Kidney (tissue), 13 donors: ENCODE measurements at regions not wholly inside any gene's neighbourhood (a gene's known extent, or its start where the extent isn't known, plus 50 kb on each side); places are given as distances from the start of the nearest gene placed in this dataset.

Source experiments
- DNase-seq, 5 donors: peaks; one replicate each; pipeline ENCODE4 v3.0.0-alpha.2; 2013 to 2020
- FAIRE-seq: peaks from 2 replicates; lab custom pipeline; 2012; peaks lifted over from hg19 to GRCh38; lab: Jason Lieb, UNC
- H3K27ac ChIP-seq, 2 donors: one replicate each; pipeline ENCODE4 v1.7.0; 2013; ENCODE audit warnings: low read depth in 2 of 2, low read length in 2 of 2, inconsistent platforms in 1 of 2
- H3K27me3 ChIP-seq: one replicate; pipeline ENCODE4 v1.7.1; 2013; ENCODE audit warnings: low read length, inconsistent platforms; ENCODE audit not compliant: control insufficient read depth, insufficient read depth
- H3K36me3 ChIP-seq, 3 donors: one replicate each; pipeline versions ENCODE4 v1.7.0 to v1.7.1; 2013; ENCODE audit warnings: low read length in 3 of 3, control low read depth in 1 of 3, inconsistent platforms in 1 of 3; ENCODE audit not compliant: insufficient read depth in 3 of 3, control insufficient read depth in 2 of 3
- H3K4me1 ChIP-seq, 3 donors: one replicate each; pipeline versions ENCODE4 v1.7.0 to v1.7.1; 2013; ENCODE audit warnings: low read length in 3 of 3, inconsistent platforms in 1 of 3, low read depth in 1 of 3; ENCODE audit not compliant: control insufficient read depth in 2 of 3, insufficient read depth in 2 of 3
- H3K4me3 ChIP-seq, 3 donors: one replicate each; pipeline versions ENCODE4 v1.7.0 to v1.8.1; 2013; ENCODE audit warnings: low read length in 3 of 3, control low read depth in 1 of 3, inconsistent platforms in 1 of 3
- H3K9ac ChIP-seq, 3 donors: one replicate each; pipeline versions ENCODE4 v1.7.0 to v1.7.1; 2013; ENCODE audit warnings: low read length in 3 of 3, control low read depth in 1 of 3, inconsistent platforms in 1 of 3
- H3K9me3 ChIP-seq, 3 donors: one replicate each; pipeline versions ENCODE4 v1.7.0 to v1.7.1; 2013; ENCODE audit warnings: low read length in 3 of 3, control low read depth in 1 of 3, inconsistent platforms in 1 of 3; ENCODE audit not compliant: control insufficient read depth in 2 of 3, insufficient read depth in 1 of 3
- intact Hi-C: fragments of 100-400 bp; cut with DNase I; formaldehyde crosslinking; loops from one replicate; pipeline ENCODE4 v1.11.1; 2022
- TF ChIP-seq, protein P1 (sequence below): IDR thresholded peaks from 3 replicates; pipeline ENCODE4 v1.5.1; 2012; ENCODE audit warnings: mild to moderate bottlenecking, moderate library complexity, borderline replicate concordance; ENCODE audit not compliant: insufficient read depth; ENCODE audit errors: extremely low read depth
- donor health status: control.
- donor health status: control.
- donor health status: control.
- donor health status: control.
- donor health status: control.
- donor health status: DM: yes; HTN: yes; CAD: no.
- donor health status: Normal renal cell carcinoma (clear cell type).

DNA sequence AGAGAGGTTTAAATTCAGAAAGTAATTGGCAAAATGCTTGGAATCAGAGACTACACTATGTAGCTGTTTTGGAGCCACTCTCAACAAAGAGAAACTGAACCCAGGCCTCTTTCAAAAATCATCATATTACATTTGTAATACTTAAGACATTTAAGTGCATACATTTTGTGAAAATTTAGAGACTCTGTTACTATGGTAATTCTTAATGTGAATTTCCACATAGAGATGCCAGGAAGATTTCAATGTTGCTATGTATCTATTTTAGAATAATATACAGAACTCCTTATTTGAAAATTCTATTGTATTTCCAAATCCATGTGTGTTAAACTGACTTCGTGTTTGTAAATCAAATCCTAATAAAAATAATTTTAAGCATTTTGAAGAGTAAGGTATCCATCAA, 1260.9 kb upstream of the C9orf72 start:
- no peak for DNase-seq
- no peak overlapping the region for H3K9ac ChIP-seq
- H3K4me1 ChIP-seq = no peaks in the 10 kb centered on the region
- intact Hi-C loops = no loop called here
- H3K36me3 ChIP-seq = no peaks in the 10 kb centered on the region
- no peaks in the 10 kb centered on the region for H3K27me3 ChIP-seq
- no peaks in the 10 kb centered on the region for H3K9me3 ChIP-seq
- no peak overlapping the region for H3K27ac ChIP-seq
- no peak overlapping the region for H3K4me3 ChIP-seq
- no peak for FAIRE-seq
- TF ChIP-seq, protein P1, sequence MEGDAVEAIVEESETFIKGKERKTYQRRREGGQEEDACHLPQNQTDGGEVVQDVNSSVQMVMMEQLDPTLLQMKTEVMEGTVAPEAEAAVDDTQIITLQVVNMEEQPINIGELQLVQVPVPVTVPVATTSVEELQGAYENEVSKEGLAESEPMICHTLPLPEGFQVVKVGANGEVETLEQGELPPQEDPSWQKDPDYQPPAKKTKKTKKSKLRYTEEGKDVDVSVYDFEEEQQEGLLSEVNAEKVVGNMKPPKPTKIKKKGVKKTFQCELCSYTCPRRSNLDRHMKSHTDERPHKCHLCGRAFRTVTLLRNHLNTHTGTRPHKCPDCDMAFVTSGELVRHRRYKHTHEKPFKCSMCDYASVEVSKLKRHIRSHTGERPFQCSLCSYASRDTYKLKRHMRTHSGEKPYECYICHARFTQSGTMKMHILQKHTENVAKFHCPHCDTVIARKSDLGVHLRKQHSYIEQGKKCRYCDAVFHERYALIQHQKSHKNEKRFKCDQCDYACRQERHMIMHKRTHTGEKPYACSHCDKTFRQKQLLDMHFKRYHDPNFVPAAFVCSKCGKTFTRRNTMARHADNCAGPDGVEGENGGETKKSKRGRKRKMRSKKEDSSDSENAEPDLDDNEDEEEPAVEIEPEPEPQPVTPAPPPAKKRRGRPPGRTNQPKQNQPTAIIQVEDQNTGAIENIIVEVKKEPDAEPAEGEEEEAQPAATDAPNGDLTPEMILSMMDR = no peak

DNA sequence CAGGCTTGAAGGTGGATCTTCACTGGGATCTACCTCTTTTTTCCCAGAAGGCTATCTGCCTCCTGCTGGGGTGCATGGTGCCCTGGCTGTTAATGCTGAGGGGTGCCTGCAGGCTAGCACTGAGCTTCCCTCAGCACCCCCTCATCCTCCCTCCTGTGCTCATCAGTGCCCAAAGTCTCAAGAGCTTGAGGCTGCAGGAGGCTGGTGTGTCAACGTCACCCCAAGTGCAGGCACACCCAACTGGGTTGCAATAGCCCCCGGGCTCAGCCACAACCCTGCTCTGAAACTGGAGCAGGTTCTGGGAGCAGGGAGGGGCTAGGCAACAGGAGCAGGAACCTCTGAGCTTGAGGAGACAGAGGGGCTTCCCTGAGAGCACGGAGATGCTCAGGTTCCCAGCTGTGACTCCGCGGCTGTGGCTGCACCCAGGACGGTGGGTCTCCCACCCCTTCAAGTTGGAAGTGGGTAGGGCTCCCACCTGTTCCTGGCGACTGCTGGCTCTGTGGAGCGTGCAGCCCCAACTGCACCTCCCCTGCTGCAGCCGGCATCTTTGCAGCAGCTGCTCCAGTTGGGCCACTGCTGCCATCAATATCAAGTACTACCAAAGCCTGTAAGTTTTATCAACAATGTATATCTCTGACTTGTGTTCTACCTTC, 1266.6 kb upstream of the C9orf72 start:
- Histone ChIP-seq H3K27ac (no peak overlapping the region), H3K36me3 (no peaks in the 10 kb centered on the region), H3K4me3 (no peak overlapping the region), H3K9me3 (no peaks in the 10 kb centered on the region), H3K27me3 (no peaks in the 10 kb centered on the region), H3K4me1 (no peaks in the 10 kb centered on the region), H3K9ac (no peak overlapping the region)
- TF ChIP-seq, protein P1 = no peak
- FAIRE-seq (no peak), DNase-seq (peak in 1 of 5 donors; percentile 39)
- intact Hi-C loops = no loop called here

- H3K27ac ChIP-seq = no peak overlapping the region
- FAIRE-seq (no peak), DNase-seq (no peak)
- no peaks in the 10 kb centered on the region for H3K9me3 ChIP-seq
- no peaks in the 10 kb centered on the region for H3K4me1 ChIP-seq
- intact Hi-C loops = no loop called here
- no peaks in the 10 kb centered on the region for H3K27me3 ChIP-seq
- H3K9ac ChIP-seq = no peak overlapping the region
- TF ChIP-seq, protein P1 = no peak
- no peak overlapping the region for H3K4me3 ChIP-seq
- no peaks in the 10 kb centered on the region for H3K36me3 ChIP-seq
Observed at GRCh38 chr9:28841775-28842174, 1268.5 kb upstream of the C9orf72 start.

- intact Hi-C loops = no loop called here
- H3K9ac ChIP-seq = no peak overlapping the region
- no peak overlapping the region for H3K4me3 ChIP-seq
- no peaks in the 10 kb centered on the region for H3K4me1 ChIP-seq
- no peaks in the 10 kb centered on the region for H3K36me3 ChIP-seq
- H3K9me3 ChIP-seq = no peaks in the 10 kb centered on the region
- TF ChIP-seq, protein P1 = no peak
- no peak for FAIRE-seq
- DNase-seq = no peak
- no peak overlapping the region for H3K27ac ChIP-seq
- no peaks in the 10 kb centered on the region for H3K27me3 ChIP-seq
Observed at GRCh38 chr9:28847331-28847730, 1274.0 kb upstream of the C9orf72 start.
